ENCODE measurements at regions not wholly inside any gene's neighbourhood (a gene's known extent, or its start where the extent isn't known, plus 50 kb on each side); places are given as distances from the start of the nearest gene placed in this dataset.

GRCh38 chr1:11391327-11391726, 87.6 kb upstream of the DISP3 start:
- no peak for TF ChIP-seq EZH2 (IDR thresholded peaks at IDR 0.05; ENCODE audit: borderline replicate concordance, low read length)
- TF ChIP-seq CTCF (IDR thresholded peaks at IDR 0.05; ENCODE audit: low read length), result no peak
- Histone ChIP-seq H3K4me1 (ENCODE audit: insufficient read depth, low read length, severe bottlenecking) (no peaks in the 10 kb centered on the region), H3K9me2 (ENCODE audit: low read depth, low read length) (no peaks in the 10 kb centered on the region), H2AFZ (ENCODE audit: low read length) (no peak overlapping the region), H3K36me3 (ENCODE audit: insufficient read depth, low read length) (no peaks in the 10 kb centered on the region), H4K20me1 (ENCODE audit: insufficient read depth, low read length) (no peaks in the 10 kb centered on the region), H3K79me2 (ENCODE audit: insufficient read depth, low read length) (no peaks in the 10 kb centered on the region), H3K9ac (ENCODE audit: low read length) (no peak overlapping the region), H3K27me3 (ENCODE audit: insufficient read depth, low read length) (no peaks in the 10 kb centered on the region), H3K27ac (ENCODE audit: low read depth, low read length, poor library complexity, severe bottlenecking) (no peak overlapping the region), H3F3A (ENCODE audit: insufficient read depth, low read length) (no peaks in the 10 kb centered on the region), H3K9me3 (ENCODE audit: low read length) (no peaks in the 10 kb centered on the region), H3K4me3 (ENCODE audit: low read depth, low read length, poor library complexity, severe bottlenecking) (no peak overlapping the region), H3K4me2 (ENCODE audit: low read length) (no peak overlapping the region)

GRCh38 chr1:11391886-11392285, 87.1 kb upstream of the DISP3 start:
- no peaks in the 10 kb centered on the region for H3K9me3 ChIP-seq (ENCODE audit: low read length)
- TF ChIP-seq EZH2 (IDR thresholded peaks at IDR 0.05; ENCODE audit: borderline replicate concordance, low read length) (no peak), CTCF (IDR thresholded peaks at IDR 0.05; ENCODE audit: low read length) (no peak)
- H3K4me3 ChIP-seq (ENCODE audit: low read depth, low read length, poor library complexity, severe bottlenecking), result no peak overlapping the region
- no peak overlapping the region for H2AFZ ChIP-seq (ENCODE audit: low read length)
- H3K9me2 ChIP-seq (ENCODE audit: low read depth, low read length), result no peaks in the 10 kb centered on the region
- H3K79me2 ChIP-seq (ENCODE audit: insufficient read depth, low read length), result no peaks in the 10 kb centered on the region
- H3K4me2 ChIP-seq (ENCODE audit: low read length), result no peak overlapping the region
- H4K20me1 ChIP-seq (ENCODE audit: insufficient read depth, low read length), result no peaks in the 10 kb centered on the region
- H3K9ac ChIP-seq (ENCODE audit: low read length), result no peak overlapping the region
- H3K36me3 ChIP-seq (ENCODE audit: insufficient read depth, low read length), result no peaks in the 10 kb centered on the region
- no peak overlapping the region for H3K27ac ChIP-seq (ENCODE audit: low read depth, low read length, poor library complexity, severe bottlenecking)
- H3K27me3 ChIP-seq (ENCODE audit: insufficient read depth, low read length), result no peaks in the 10 kb centered on the region
- H3K4me1 ChIP-seq (ENCODE audit: insufficient read depth, low read length, severe bottlenecking), result no peaks in the 10 kb centered on the region
- H3F3A ChIP-seq (ENCODE audit: insufficient read depth, low read length), result no peaks in the 10 kb centered on the region

- H3K36me3 ChIP-seq (ENCODE audit: insufficient read depth, low read length), result no peaks in the 10 kb centered on the region
- no peaks in the 10 kb centered on the region for H3F3A ChIP-seq (ENCODE audit: insufficient read depth, low read length)
- no peaks in the 10 kb centered on the region for H3K9me2 ChIP-seq (ENCODE audit: low read depth, low read length)
- H3K79me2 ChIP-seq (ENCODE audit: insufficient read depth, low read length), result no peaks in the 10 kb centered on the region
- H3K9ac ChIP-seq (ENCODE audit: low read length), result no peak overlapping the region
- no peak overlapping the region for H3K27ac ChIP-seq (ENCODE audit: low read depth, low read length, poor library complexity, severe bottlenecking)
- no peaks in the 10 kb centered on the region for H3K27me3 ChIP-seq (ENCODE audit: insufficient read depth, low read length)
- H2AFZ ChIP-seq (ENCODE audit: low read length), result no peak overlapping the region
- no peaks in the 10 kb centered on the region for H4K20me1 ChIP-seq (ENCODE audit: insufficient read depth, low read length)
- no peaks in the 10 kb centered on the region for H3K4me1 ChIP-seq (ENCODE audit: insufficient read depth, low read length, severe bottlenecking)
- no peaks in the 10 kb centered on the region for H3K9me3 ChIP-seq (ENCODE audit: low read length)
- TF ChIP-seq CTCF (IDR thresholded peaks at IDR 0.05; ENCODE audit: low read length) (no peak), EZH2 (IDR thresholded peaks at IDR 0.05; ENCODE audit: borderline replicate concordance, low read length) (no peak)
- H3K4me2 ChIP-seq (ENCODE audit: low read length), result no peak overlapping the region
- H3K4me3 ChIP-seq (ENCODE audit: low read depth, low read length, poor library complexity, severe bottlenecking), result no peak overlapping the region
Observed at GRCh38 chr1:11394592-11395245, 84.2 kb upstream of the DISP3 start.

All from OCI-LY1 (cell line).